Astrocyte of the cerebellum (primary cell): ENCODE measurements at regions not wholly inside any gene's neighbourhood (a gene's known extent, or its start where the extent isn't known, plus 50 kb on each side); places are given as distances from the start of the nearest gene placed in this dataset.
"Not testable (repeated sequence)": the region's sequence is repeated elsewhere in the genome, so short reads cannot be mapped to it uniquely, and the experiment has no call there.

Experiments
- DNase-seq: peaks from one replicate; pipeline ENCODE4 v3.0.0-alpha.2; 2011; ENCODE audit warnings: low read depth
- H3K4me3 ChIP-seq: 2 replicates; pipeline ENCODE4 v1.5.1; 2011; ENCODE audit warnings: mild to moderate bottlenecking, low read depth, low read length, moderate library complexity
- in situ Hi-C: cut with HindIII; loops from 2 replicates; pipeline ENCODE4 v1.10.0; 2017; ENCODE audit warnings: low sequenced_read_pairs
- TF ChIP-seq, protein P1 (sequence below): IDR thresholded peaks from 2 replicates; pipeline ENCODE4 v1.5.1; 2012; ENCODE audit warnings: low read length, low read depth, moderate library complexity, mild to moderate bottlenecking; ENCODE audit errors: missing control alignments

DNA sequence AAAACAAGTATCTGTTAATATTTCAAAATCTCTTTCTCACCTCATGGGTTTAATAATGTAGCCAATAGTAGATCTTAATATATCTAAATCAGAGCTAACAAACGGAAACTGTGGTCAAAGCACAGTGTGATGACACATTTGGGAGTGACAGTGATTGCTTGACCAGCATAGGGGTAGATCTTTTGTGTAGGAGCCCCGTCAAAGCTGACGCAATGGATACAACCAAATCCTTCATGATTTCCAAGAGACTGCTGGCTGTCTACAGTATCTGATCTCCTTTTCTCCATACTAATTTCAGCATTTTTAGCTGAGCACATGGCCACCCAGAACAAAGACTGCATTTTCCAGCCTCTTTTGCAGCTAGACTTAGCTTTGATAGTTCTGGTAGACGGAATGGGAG is 299.3 kb upstream of the ECI2 start:
- in situ Hi-C loops: no loop called here
- TF ChIP-seq, protein P1, sequence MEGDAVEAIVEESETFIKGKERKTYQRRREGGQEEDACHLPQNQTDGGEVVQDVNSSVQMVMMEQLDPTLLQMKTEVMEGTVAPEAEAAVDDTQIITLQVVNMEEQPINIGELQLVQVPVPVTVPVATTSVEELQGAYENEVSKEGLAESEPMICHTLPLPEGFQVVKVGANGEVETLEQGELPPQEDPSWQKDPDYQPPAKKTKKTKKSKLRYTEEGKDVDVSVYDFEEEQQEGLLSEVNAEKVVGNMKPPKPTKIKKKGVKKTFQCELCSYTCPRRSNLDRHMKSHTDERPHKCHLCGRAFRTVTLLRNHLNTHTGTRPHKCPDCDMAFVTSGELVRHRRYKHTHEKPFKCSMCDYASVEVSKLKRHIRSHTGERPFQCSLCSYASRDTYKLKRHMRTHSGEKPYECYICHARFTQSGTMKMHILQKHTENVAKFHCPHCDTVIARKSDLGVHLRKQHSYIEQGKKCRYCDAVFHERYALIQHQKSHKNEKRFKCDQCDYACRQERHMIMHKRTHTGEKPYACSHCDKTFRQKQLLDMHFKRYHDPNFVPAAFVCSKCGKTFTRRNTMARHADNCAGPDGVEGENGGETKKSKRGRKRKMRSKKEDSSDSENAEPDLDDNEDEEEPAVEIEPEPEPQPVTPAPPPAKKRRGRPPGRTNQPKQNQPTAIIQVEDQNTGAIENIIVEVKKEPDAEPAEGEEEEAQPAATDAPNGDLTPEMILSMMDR: no peak
- no peak for DNase-seq
- no peak overlapping the region for H3K4me3 ChIP-seq

DNA sequence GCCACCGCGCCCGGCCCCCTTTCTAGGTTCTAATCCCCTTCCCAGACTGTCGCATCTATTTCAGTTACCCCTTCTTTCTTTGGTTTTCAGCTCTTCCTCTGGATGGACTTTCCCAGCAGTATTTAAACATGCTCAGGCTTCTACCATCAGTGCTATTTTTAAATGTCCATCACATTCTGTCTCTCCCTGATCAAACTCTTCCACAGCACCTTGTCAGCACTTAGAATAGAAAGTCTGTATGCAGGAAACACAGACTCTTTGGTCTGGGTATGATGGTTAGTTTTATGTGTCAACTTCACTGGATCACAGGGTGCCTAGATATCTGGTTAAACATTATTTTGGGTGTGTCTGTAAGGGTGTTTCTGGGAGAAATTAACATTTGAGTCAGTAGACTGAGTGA is 297.8 kb upstream of the ECI2 start:
- DNase-seq: no peak
- TF ChIP-seq, protein P1: no peak
- no peak overlapping the region for H3K4me3 ChIP-seq
- in situ Hi-C loops: no loop called here

DNA sequence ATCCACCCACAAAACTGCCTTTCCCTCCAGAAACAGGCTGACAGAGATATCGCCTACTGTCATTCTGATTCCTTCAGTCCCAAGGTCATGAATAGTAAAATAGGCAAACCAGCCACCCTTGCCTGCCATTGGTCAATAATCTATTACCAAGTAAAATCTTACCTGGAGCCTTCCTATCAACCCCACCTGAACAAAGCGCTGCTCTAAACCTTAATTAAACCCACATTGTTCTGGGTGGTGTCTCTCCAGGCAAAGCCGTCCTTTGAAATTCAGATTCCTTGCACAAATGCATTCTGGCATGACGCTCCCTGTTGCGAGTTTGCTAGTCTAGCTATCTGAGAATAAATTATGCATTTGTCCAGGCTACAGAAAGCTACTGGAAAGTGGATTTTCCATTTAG is 291.6 kb upstream of the ECI2 start:
- DNase-seq: no peak
- no peak overlapping the region for H3K4me3 ChIP-seq
- in situ Hi-C loops: no loop called here
- TF ChIP-seq, protein P1: no peak

DNA sequence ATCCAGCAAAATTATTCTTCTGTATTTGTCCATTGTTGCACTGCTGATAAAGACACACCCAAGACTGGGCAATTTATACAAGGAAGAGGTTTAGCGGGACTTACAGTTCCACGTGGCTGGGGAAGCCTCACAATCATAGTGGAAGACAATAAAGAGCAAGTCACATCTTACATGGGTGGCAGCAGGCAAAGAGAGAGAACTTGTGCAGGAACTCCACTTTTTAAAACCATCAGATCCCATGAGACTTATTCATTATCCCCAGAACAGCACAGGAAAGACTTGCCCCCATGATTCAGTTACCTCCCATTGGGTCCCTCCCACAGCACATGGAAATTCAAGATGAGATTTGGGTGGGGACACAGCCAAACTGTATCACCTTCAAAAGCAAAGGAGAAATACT is 286.5 kb upstream of the ECI2 start:
- in situ Hi-C loops: no loop called here
- DNase-seq: no peak
- H3K4me3 ChIP-seq: no peak overlapping the region
- TF ChIP-seq, protein P1: no peak

DNA sequence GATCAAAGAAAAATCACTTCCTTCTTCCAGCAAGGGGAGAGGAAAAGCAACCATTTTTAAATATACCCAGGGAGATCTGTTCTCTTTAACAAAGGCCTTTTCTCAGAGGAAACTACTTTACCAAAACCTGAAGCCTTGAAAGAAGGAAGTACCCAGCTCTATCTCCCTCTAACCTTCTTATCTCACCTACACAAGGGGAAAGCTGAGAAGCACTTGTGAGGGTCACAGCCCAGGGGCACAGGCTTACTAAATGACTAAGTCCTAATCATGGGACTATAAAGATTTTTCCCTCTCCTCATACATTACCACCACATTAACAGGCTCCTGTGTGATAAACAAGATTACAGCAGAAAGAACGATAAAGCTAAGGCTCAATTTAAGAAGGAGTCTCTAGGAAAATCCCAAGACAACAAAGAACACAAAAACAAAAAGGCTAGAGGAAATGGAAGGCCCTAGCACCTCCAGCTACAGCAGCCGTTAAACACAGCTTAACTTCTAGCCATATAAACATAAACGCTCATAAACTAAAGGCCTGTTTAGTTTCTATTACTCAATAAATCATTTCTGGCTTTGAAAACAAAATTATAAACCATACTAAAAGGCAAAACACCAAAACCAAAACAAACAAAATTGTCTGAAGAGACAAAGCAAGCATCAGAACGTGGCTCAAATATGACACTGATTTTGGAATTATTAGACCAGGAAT is 284.9 kb upstream of the ECI2 start:
- H3K4me3 ChIP-seq: no peak overlapping the region
- in situ Hi-C loops: no loop called here
- DNase-seq: no peak
- TF ChIP-seq, protein P1: no peak

DNA sequence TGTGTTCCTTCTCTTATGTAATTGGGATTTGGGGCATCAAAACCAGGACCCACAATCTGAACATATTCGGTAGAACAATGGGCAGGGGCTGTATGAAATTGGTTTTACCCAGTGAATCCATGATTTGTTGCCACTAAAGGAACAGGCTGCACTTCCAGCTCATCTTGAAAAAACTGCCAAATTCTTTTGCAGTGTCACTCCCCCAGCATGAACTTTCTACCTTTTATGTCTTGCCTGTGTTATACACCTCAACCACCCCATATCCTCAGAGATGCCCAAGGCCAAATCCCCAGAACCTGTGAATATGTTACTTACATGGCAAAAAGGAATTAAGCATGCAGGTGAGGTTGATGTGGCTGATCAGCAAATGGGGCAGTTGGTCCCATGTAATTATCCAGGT is 280.2 kb upstream of the ECI2 start:
- TF ChIP-seq, protein P1: no peak
- DNase-seq: no peak
- H3K4me3 ChIP-seq: no peak overlapping the region
- in situ Hi-C loops: no loop called here

DNA sequence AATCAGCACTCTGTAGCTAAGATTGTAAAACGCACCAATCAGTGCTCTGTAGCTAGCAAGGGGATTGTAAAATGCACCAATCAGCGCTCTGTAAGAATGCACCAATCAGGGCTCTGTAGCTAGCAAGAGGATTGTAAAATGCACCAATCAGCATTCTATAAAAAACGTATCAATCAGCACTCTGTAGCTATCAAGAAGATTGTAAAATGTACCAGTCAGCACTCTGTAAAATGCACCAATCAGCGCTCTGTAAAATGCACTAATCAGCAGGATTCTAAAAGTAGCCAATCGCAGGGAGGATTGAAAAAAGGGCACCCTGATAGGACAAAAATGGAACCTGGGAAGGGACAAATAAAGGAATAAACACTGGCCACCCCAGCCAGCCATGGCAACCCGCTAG is 278.7 kb upstream of the ECI2 start:
- H3K4me3 ChIP-seq, in situ Hi-C loops, DNase-seq: not testable (repeated sequence)
